HG03342 (cell line): ENCODE measurements at regions not wholly inside any gene's neighbourhood (a gene's known extent, or its start where the extent isn't known, plus 50 kb on each side); places are given as distances from the start of the nearest gene placed in this dataset.

ENCODE experiments used
- ATAC-seq: cut with Tn5 transposase; IDR thresholded peaks from one replicate; pipeline ENCODE4 v1.9.1; 2021; ENCODE audit warnings: mild to moderate bottlenecking, moderate library complexity; ENCODE audit not compliant: unreplicated experiment

DNA sequence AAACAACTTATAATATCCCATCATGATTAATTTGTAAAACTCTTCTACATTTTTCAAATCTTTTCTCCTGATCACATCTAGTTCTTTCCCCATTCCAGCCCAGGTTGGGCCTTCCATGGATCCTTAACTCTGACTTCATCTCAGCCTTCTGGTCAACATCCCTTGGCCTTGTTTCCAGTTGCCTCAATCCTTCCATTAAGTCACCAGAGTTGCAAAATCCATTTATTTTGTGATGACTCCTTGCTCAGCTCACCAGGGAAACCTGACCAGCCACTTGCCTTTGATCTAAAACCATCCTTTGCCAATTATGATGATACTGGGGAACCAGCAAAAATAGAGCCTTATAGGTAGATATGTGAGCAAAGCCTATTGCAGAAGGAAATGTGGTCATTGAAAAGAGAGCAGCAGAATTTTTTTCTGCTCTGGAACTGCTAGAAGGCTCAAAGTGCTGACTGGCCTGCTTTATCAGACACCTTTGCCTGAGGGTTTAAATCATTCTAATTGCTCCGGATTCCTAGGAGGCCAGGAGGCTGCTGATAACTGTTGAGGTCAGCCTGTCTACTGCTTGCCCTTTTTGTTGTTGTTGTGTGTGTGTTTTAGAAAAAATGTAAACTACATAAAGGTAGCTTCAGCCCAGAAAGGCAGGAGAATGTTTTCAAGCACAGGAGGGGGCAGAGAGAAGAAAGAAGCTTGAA lies 512.2 kb upstream of the GRIA1 start:
- ATAC-seq: no peak

DNA sequence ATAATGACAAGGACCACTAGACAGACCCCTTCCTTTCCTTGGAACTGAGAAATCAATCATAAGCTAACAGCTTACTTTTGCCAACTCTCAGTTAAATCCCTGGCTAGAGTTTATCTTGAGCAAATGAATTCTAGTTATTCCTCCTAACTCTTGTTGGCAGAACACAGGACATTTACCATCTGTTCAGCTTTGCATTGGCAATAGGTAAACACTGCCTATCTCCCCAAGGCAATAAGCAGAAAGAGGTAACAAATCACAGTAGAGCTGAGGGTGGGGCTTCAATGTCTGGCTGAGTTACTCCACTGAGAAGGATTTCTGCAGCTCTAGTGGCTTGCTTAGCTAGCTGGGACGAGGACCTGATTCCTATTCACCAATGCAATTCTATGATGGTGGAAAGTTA lies 503.3 kb upstream of the GRIA1 start:
- ATAC-seq: no peak

DNA sequence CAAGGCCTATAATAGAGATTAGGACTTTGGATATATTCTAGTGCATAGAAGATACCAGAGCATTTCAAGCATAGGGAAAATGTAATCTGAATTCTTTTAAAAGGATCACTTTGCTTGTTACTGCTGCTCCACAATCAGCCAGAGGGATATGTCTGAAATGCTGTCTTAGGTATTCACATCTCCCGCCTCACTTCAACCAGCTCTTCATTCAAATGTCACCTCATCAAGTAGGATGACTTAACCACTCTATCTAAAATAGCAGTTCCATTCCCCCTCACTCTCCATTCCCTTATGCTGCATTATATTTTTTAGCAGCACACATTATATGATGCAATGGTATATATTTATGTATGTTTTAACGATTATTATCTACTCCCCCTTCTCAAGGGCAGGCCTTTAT lies 500.3 kb upstream of the GRIA1 start:
- no peak for ATAC-seq

DNA sequence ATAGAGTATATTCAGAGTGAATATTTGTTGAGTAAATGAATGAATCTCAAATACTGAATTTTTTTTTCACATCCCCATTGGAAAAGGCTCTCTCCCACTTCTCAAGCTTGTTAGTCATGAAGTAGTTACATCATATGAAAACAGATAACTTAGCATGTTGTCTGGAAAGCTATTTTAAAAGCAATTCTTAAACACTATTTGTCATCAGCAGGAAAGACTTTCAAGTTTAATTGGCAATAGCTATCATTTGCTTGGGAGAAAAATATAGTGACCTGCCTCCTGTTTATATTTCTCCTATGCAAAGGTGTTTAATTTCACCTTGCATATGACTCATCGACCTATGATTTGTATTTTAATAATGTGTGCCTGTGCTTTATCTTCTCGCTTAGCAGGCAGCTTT lies 499.8 kb upstream of the GRIA1 start:
- ATAC-seq: no peak

DNA sequence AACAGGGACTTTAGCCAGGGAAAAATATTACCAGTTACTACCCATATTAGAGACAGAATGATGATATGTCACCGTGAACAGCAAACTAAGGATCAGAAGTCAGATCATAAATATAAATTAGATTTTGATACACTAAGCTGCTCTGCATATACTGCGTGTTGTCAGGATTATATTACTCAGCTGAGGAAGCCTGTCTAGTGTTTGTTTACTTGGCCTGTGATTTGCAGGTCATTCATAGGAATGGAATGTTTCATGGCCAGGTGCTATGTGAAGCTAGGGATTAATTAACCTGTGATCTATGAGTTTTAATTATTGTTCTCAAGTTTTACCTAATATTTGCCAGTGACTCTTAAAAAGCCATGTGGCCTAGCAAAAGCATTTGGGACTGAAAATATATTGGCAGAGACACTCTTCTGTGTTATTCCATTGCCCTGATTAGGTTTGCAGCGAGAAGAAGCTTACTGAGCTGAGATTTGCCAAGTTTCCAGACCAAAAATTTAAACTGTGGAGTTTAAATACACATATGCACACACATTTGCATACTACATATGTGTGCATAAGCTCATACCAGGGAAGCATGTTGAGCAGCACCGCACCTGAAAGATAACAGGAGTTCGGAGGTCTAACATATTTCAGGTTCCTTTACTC lies 496.3 kb upstream of the GRIA1 start:
- no peak for ATAC-seq

DNA sequence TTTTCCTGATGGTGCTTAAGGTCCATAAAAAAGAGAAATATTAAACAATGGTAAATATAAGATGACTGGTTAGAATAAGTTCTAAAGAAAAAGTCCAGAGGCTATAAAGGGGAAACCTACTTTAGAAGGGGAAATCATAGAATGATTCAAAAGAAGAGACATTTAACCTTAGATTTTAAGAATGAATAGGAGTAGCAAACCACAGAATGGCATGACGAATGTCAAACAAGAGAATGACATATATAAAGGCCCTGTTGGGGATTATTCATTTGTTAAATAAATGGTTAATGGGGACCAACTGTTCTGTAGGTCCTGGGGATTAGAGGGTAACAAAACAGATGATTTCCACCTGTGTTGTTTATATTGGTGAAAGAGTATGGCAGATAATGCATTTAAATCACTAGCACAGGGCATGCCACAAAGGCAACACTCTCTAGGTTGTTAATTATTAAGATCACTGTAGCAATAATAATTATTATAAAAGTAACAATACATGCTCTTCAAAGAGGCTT lies 495.2 kb upstream of the GRIA1 start:
- no peak for ATAC-seq

DNA sequence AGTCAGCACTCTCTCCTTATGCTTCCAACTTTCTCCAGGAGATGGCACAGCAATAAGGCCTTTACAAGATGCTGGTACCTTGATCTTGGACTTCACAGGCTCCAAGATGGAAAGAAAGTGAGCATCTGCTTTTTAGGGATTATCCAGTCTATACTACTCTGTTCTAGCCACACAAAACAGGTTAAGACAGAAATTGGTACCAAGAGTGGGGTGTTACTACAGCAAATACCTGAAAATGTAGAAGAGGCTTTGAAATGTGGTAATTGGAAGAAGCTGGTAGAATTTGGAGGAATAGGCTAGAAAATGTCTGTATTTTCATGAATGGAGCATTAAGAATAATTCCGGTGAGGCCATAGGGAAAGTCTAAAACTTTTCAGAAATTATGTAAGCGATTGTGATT lies 484.8 kb upstream of the GRIA1 start:
- no peak for ATAC-seq

DNA sequence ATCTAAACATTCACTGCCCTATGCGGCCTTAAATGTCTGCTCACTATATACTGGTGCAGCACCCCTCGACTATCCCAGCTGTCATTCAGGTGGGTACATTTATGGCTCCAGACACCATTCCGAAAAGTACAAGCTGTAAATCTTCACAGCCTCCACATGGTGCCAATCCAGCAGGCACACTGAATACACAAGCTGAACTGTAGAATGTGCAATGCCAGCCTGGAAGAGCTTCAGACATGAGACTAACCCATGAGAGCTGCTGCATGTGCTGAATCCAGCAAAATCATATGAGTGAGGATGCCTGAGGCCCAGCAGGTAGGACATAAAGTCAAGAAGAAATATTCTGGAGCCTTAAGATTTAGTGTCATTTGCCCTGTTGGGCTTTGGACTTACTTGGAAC lies 483.8 kb upstream of the GRIA1 start:
- ATAC-seq: no peak

DNA sequence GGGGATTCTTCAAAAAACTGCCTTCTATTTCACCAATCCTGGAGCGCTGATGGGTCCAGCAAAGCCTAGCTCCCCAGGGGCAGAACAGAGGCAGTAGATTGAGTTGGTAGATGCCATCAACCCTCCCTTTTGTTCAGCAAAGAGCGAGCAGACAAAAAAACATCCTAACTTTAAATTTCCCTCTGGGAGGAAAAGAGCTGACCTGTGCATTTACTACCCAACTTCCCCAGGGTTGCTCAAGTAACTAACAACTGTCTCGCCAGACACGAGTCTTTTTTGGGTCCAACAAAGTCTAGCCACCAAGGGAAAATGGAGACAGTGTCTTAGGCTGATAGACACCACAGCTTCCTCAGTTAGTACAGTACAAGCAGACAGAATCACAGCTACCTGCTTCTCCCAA lies 476.3 kb upstream of the GRIA1 start:
- no peak for ATAC-seq

DNA sequence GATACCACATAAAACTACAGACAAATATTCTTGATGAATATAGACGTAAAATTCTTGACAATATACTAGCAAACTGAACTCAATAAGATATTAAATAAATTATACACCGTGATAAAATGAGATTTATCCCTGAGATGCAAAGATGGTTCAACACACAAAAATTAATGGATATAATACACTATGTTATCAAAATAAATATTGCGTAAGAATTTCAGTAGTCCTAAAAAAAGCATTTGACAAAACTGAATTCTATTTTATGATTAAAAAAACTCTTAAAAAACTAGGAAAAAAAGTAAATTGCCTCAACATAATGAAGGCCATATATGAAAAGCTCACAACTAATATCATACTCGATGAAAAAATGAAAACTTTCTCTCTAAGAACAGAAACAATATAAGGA lies 472.3 kb upstream of the GRIA1 start:
- ATAC-seq: no peak

DNA sequence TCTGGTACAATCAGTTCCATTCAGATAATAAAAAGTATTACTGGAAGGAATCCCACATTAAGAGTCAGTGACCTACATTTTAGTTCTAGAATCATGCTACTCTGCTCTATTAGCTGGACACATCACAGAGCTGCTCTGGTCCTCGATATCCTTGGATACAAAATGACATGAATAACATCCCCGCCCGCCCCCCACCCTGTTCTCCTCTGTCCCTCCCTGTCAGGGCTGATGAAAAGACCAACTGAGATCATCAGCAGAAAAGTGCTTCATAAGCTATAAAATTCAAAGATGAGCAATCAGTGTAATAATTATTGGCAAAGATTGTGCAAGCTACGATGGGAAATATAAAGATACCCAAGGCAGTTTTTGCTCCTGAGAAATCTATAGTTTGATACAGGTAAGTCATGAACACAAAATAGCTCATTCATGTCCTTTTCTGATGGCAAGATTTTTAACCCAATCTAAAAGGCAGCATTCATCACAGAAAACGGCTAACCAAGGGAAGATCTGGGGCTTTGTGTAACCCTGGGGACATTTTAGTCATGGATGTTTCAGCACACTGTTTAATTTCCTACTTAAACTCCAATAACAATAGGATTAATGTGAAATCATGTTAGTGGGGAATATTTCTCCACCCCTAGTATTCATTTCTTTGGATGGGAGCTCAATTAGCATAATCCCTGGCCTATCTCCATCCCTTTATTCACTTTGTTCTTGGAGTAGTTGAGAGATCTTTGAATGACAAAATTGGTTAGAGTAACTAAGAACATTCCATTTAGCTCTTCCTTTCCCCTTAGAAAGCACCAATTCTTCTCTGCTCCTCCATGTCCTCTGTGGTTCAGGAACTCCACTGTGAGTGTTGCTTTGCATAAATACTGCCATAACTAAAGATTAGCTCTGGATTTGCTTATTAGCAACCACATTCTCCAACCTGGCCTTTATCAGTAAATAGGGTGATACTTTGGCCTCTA lies 459.4 kb upstream of the GRIA1 start:
- no peak for ATAC-seq

DNA sequence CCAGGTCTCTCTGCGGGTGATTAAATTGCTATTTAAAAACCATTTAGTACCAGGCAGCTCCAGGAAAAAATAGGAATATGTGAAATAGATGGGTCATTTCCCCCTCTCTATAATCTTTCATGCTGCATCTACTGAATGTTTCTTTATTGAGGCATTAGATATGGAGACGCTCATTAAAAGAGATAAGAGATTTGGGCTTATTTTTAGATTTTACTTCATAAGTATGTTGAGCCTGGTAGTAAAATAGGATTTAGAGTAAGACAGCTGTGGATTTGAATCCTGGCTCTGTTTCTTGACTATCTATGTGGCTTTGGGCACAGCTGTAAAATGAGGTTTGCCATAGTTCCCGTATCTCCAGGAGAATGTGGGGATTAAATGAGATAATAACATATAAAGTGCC lies 451.0 kb upstream of the GRIA1 start:
- ATAC-seq: no peak

DNA sequence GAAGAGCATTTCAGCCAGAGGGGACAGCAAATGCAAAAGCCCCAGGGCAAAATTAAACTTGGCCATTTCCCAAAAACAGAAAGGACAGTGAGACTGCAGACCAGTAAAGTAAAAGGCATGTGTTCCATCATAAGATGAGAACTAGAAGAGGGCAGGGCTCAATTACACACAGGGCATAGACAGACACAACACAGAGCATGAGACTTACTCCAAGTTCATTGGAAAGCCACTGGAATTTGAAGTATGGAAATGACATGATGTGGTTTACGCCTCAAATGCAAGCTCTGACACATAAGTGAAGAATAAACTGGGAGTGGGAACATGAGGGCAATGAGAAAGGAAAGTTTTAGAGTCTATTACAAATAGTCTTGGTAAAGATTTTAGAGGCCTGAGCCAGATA lies 446.6 kb upstream of the GRIA1 start:
- no peak for ATAC-seq

DNA sequence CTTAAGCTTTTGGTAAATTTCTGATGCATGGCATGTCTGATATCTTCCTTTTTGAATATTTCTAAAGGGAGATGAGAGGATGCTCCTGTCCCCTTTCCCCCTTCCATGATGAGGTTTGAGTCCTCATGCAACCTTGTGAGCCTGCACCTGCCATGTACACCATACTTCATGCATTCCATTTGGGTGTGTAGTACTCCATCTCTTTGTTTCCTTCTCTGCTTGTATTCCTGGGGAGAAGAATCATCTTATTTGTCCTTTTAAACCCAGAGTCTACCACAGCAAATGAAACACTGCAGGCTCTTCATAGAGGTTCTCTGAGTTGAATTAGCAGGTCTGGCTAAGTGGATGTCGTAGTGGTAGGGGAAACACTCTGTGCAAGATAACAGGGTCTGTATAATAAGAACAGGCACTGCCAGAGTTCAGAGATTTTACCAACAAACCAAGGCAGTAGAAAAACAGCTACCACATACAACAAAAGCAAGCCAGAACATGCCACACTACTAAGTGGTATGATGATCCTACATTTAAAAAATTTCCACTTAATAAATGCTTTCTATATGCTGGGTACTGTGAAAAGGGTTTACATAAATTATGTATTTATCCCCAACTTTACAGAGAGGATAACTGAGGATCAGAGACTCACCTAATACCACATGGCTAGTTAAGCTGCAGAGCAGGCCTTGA lies 439.8 kb upstream of the GRIA1 start:
- ATAC-seq: no peak

DNA sequence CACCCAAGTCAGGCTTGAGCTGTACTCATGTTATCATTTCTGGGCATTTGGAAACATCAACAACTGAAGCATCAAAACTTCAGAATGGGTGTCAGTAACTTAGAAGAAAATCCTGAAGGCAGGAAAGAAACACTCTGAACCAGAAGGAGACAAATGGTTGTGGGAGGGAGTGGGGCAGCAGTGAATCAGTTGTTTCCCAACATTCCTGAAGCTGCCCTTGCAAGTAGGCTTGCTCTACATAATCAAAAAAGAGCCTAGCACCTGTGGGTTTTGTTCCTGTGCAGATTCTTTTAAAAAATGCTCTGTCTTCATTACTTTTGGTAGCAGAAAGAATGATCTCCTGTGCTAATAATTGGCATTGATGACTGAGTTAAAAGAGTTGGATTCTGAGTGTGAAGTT lies 424.2 kb upstream of the GRIA1 start:
- ATAC-seq: no peak

DNA sequence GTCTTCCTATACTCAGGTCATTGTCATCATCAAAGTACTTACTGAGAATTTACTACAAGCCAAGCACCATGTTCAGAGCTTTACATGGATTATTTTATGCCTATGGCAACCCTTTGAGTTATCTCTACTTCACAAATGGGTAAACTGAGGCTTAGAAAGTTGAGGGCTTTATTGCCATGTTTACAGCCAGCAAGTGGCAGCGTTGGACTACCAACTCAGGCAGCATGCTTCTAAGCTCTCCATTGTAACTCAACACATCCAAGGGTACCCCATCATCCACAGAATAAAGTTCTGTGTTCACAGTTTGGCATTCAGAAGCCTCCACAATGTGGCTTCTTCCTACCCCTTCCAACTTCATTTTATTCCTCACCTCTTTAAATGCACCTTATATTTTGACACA lies 422.6 kb upstream of the GRIA1 start:
- ATAC-seq: no peak

DNA sequence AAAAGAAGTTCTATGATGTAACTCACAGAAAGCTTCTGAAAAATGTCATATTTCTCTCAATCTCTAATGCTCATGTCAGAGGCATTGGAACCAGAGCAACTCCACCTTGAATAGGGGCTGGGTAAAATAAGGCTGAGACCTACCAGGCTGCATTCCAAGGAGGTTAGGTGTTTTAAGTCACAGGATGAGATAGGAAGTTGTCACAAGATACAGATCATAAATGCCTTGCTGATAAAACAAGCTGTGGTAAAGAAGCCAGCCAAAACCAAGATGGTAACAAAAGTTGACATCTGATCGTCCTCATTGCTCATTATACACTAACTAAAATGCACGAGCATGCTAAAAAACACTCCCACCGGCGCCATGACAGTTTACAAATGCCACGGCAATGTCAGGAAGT lies 411.1 kb upstream of the GRIA1 start:
- no peak for ATAC-seq

DNA sequence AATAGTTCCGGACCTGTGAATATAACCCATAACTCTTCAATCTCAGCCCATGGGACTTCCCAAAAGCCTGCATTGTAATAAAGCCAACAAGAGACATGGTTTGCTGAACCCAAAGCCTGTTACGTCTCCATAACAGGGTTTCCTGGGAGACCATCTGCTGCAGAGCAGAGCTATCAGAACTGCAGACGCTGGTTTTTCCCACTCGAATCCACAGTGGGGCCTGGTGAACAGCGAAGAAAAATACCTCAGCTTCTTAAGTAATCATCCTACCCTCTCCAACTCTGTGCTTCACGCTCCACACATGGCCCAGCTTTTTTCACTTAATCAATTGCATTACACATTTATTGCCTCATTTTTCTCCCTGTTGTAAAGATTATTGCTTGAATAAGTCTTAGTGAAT lies 409.5 kb upstream of the GRIA1 start:
- ATAC-seq: no peak

DNA sequence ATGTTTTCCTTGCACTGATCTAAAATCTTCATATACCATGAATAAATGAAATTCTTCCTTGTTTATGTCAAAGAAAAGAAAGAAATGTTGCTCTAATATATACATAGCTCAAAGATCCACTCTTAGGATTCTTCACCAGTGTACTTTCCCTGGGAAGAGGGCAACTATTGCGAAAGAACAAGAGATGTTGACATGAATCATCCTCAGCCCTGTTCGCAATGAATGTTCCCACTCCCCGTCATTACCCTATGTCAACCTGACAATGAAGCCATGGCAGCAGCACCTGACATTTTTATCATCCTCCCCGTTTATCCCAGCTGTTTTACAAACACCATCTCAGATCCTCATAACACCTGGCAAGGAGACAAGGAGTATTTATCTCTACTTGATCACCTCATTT lies 409.1 kb upstream of the GRIA1 start:
- no peak for ATAC-seq

DNA sequence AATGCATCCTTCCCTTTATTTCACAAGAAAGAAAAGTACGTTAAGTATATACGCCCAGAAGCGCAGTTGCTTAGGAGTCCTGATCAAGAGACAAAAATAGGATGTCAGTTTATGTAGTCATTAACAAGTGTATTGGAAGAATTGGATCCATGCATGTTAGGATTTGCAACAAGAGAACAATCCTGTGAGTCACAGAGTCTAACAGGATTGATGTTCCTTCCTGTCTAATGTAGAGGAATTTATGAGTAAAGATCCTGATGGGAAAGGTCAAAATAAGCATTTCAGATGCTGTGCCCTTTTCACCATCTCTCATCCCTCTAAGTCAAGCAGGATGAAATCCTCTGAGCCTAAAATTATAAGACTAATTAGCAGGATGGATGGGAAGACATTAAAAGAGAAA lies 406.0 kb upstream of the GRIA1 start:
- no peak for ATAC-seq

DNA sequence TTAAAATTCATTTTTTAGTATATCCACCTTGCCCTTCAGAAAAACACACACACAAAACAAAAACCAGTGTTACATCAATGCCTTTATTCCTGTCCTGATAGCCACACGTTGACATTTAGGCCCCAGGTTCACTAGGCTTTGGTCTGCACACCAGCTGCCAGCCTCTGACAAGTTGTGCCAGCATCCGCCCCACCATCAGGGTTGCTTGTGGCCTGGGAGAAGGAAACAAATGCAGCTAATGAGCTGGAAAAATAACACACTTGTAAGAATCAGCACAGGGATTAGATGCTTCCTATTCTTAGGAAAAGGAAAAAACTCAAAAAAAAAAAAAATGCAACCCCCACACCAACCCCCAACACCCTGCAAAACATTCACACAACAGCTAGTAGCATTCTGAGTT lies 404.0 kb upstream of the GRIA1 start:
- no peak for ATAC-seq
